ENCODE measurements at regions not wholly inside any gene's neighbourhood (a gene's known extent, or its start where the extent isn't known, plus 50 kb on each side); places are given as distances from the start of the nearest gene placed in this dataset.

DNA sequence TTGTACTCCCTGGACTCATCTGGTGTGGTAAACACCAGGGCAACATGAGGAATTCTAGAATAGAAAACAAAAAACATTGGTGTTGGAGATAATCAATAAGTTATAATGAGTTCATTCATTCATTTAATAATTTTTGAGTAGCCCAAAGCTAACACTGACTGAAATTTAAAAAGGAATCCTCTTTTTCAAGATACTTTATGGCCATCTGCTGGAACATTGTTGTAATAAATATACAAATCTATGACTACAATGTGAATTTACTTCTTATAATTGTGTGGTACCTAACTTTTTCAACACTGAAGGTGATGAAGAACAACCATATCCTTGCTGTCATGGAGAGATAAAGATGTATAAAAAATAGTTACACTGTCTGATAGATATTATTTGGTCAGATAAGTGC, 687.3 kb upstream of the MIS18BP1 start:
- TF ChIP-seq CTCF (conservative IDR thresholded peaks at IDR 0.05; ENCODE audit: low read depth, low read length) = no peak
- no peak for TF ChIP-seq EZH2 (IDR thresholded peaks at IDR 0.05; ENCODE audit: borderline replicate concordance, low read depth, low read length, poor library complexity, severe bottlenecking)

All from A673 (cell line).